ENCODE measurements at regions not wholly inside any gene's neighbourhood (a gene's known extent, or its start where the extent isn't known, plus 50 kb on each side); places are given as distances from the start of the nearest gene placed in this dataset.

GRCh38 chr7:46530081-46530750 is 609.1 kb upstream of the IGFBP3 start:
- DNase-seq, result no peak

GRCh38 chr7:46527360-46527759 is 606.3 kb upstream of the IGFBP3 start:
- no peak for DNase-seq

GRCh38 chr7:46525876-46526275 is 604.8 kb upstream of the IGFBP3 start:
- no peak for DNase-seq

GRCh38 chr7:46524350-46524749 is 603.3 kb upstream of the IGFBP3 start:
- DNase-seq, result no peak

GRCh38 chr7:46522354-46522906 is 601.4 kb upstream of the IGFBP3 start:
- DNase-seq, result no peak

GRCh38 chr7:46518713-46519112 is 597.6 kb upstream of the IGFBP3 start:
- no peak for DNase-seq

GRCh38 chr7:46515844-46516590 is 594.9 kb upstream of the IGFBP3 start:
- DNase-seq, result no peak

- no peak for DNase-seq
Measured at GRCh38 chr7:46513447-46513848, 592.4 kb upstream of the IGFBP3 start.

GRCh38 chr7:46512891-46513413 is 591.9 kb upstream of the IGFBP3 start:
- no peak for DNase-seq

- DNase-seq, result no peak
Measured at GRCh38 chr7:46511442-46512215, 590.6 kb upstream of the IGFBP3 start.

GRCh38 chr7:46508583-46508982 is 587.5 kb upstream of the IGFBP3 start:
- DNase-seq, result no peak

- DNase-seq, result no peak
Measured at GRCh38 chr7:46507560-46507959, 586.5 kb upstream of the IGFBP3 start.

- DNase-seq, result no peak
Measured at GRCh38 chr7:46494441-46494840, 573.4 kb upstream of the IGFBP3 start.

GRCh38 chr7:46494028-46494427 is 573.0 kb upstream of the IGFBP3 start:
- DNase-seq, result no peak

- DNase-seq, result no peak
Measured at GRCh38 chr7:46493196-46493595, 572.1 kb upstream of the IGFBP3 start.

- DNase-seq, result no peak
Measured at GRCh38 chr7:46492466-46492865, 571.4 kb upstream of the IGFBP3 start.

GRCh38 chr7:46490406-46490805 is 569.3 kb upstream of the IGFBP3 start:
- DNase-seq, result no peak

- no peak for DNase-seq
Measured at GRCh38 chr7:46489106-46489505, 568.0 kb upstream of the IGFBP3 start.

- no peak for DNase-seq
Measured at GRCh38 chr7:46488607-46489006, 567.5 kb upstream of the IGFBP3 start.

GRCh38 chr7:46486256-46487206 is 565.5 kb upstream of the IGFBP3 start:
- DNase-seq, result no peak

- DNase-seq, result no peak
Measured at GRCh38 chr7:46485481-46486065, 564.5 kb upstream of the IGFBP3 start.

All from suppressor macrophage (primary cell).